Left lung (tissue), 4 donors: ENCODE measurements at regions not wholly inside any gene's neighbourhood (a gene's known extent, or its start where the extent isn't known, plus 50 kb on each side); places are given as distances from the start of the nearest gene placed in this dataset.

Experiments
- ATAC-seq: fragments of 200-7000 bp; cut with Tn5 transposase; one replicate; pipeline ENCODE4 v1.9.1; 2020; ENCODE audit warnings: moderate library complexity
- DNase-seq, 4 donors: peaks; one replicate each; pipeline ENCODE4 v3.0.0-alpha.2; 2013 to 2020
- H3K27ac ChIP-seq, 2 donors: fragments of 200-600 bp; sonication (generic) in 1 of 2; one replicate each; pipeline versions ENCODE4 v1.5.0 to v1.8.0; 2020 to 2021
- H3K27me3 ChIP-seq, 2 donors: fragments of 200-600 bp; sonication (generic) in 1 of 2; one replicate each; pipeline versions ENCODE4 v1.5.0 to v1.8.0; 2020 to 2021
- H3K36me3 ChIP-seq, 2 donors: fragments of 200-600 bp; sonication (generic) in 1 of 2; one replicate each; pipeline versions ENCODE4 v1.5.0 to v1.8.0; 2020 to 2021
- H3K4me1 ChIP-seq, 2 donors: fragments of 200-600 bp; one replicate each; pipeline ENCODE4 v1.8.0; 2021
- H3K4me3 ChIP-seq, 2 donors: fragments of 200-600 bp; sonication (generic) in 1 of 2; one replicate each; pipeline versions ENCODE4 v1.5.0 to v1.8.0; 2020 to 2021; ENCODE audit warnings: mild to moderate bottlenecking in 1 of 2
- H3K9me3 ChIP-seq, 2 donors: fragments of 200-600 bp; sonication (generic) in 1 of 2; one replicate each; pipeline versions ENCODE4 v1.5.0 to v1.8.0; 2020 to 2021
- CTCF ChIP-seq, 2 donors: fragments of 200-600 bp; sonication (generic) in 1 of 2; IDR thresholded peaks; one replicate each; pipeline versions ENCODE4 v1.5.0 to v1.8.0; 2021; ENCODE audit warnings: antibody characterized with exemption in 2 of 2
- intact Hi-C, 2 donors: fragments of 100-400 bp; cut with DNase I; formaldehyde crosslinking; loops; one replicate each; pipeline versions ENCODE4 v1.11.2 to v1.14.2; 2022
- donor health status: DM: no; HTN: yes; CAD: no.
- donor health status: DM: no; HTN: no; CAD: no.

DNA sequence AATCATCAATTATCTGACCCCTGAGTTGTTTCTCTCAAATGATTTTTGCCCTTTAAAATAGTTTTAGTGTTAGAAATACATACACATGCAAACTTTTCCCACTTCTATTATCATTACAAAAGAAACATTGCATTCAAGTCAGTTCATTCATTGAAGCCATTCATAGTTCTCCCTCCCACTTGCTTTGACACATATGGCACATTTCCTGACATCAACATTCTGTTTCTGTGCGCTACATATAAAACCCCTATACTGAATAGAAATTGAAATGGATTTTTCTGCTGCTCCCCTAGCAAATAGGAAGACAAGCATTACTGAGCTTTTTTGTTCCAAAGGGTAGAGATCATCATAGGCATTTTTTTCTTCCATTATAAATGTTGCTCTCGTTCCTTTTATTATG lies 497.9 kb upstream of the PCDH10 start:
- Histone ChIP-seq H3K27me3 (no peaks in the 10 kb centered on the region), H3K9me3 (no peaks in the 10 kb centered on the region), H3K36me3 (no peaks in the 10 kb centered on the region), H3K4me3 (no peak overlapping the region), H3K4me1 (no peaks in the 10 kb centered on the region), H3K27ac (no peak overlapping the region)
- intact Hi-C loops, result no loop called here
- TF ChIP-seq CTCF (IDR thresholded peaks at IDR 0.05), result no peak
- DNase-seq, result peak in 1 of 4 donors; percentile 26
- no peak for ATAC-seq

DNA sequence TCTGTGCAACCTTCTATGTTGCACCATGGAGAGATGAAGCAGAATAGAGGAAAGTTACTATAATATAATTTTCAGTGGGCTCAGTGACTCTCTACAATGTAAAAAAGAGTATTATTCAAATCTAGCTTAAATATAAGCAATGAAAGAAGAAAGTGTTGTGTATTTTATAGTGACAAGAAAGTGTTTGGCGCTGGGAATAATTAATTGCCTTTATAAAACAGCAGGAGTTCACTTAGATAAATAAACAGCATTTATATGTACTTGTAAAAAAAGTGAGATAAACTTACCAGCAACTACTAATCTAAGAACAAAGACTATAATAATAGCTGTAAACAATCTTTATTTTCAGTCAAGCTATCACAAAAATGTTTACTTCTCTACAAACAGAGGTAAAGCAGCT lies 488.9 kb upstream of the PCDH10 start:
- intact Hi-C loops, result no loop called here
- no peak overlapping the region for H3K27ac ChIP-seq
- DNase-seq (peak in 1 of 4 donors; percentile 7), ATAC-seq (no peak)
- H3K36me3 ChIP-seq, result no peaks in the 10 kb centered on the region
- peaks cover 0 to 5% of the 10 kb centered on the region in 2 donors for H3K9me3 ChIP-seq
- TF ChIP-seq CTCF (IDR thresholded peaks at IDR 0.05), result no peak
- no peaks in the 10 kb centered on the region for H3K4me1 ChIP-seq
- H3K27me3 ChIP-seq, result no peaks in the 10 kb centered on the region
- no peak overlapping the region for H3K4me3 ChIP-seq

- no peak for DNase-seq
- ATAC-seq, result no peak
- TF ChIP-seq CTCF (IDR thresholded peaks at IDR 0.05), result no peak
- intact Hi-C loops, result no loop called here
- no peak overlapping the region for H3K4me3 ChIP-seq
- no peaks in the 10 kb centered on the region for H3K27me3 ChIP-seq
- H3K4me1 ChIP-seq, result no peaks in the 10 kb centered on the region
- no peak overlapping the region for H3K27ac ChIP-seq
- H3K9me3 ChIP-seq, result no peaks in the 10 kb centered on the region
- no peaks in the 10 kb centered on the region for H3K36me3 ChIP-seq
Observed at GRCh38 chr4:132662456-132662855, 486.6 kb upstream of the PCDH10 start.

DNA sequence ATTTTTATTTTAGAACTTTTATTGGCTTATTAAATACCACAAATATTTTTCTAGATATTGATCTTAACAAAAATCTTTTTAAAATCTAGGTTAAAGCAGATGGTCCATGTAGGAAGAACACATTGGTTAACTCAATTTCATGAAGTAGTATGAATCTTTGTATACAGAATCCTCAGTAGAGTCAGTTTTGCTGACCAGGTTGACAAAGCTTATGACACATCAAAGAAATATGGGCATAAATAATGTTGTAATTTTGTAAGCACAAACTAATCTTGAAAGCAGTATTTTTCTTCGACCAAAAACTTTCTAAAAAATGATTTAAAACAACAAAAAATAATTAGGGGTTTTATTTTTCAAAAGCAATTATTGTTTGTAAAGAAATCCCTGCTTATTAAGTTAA lies 479.3 kb upstream of the PCDH10 start:
- H3K27ac ChIP-seq, result no peak overlapping the region
- no peaks in the 10 kb centered on the region for H3K27me3 ChIP-seq
- ATAC-seq (no peak), DNase-seq (no peak)
- no peaks in the 10 kb centered on the region for H3K4me1 ChIP-seq
- intact Hi-C loops, result no loop called here
- TF ChIP-seq CTCF (IDR thresholded peaks at IDR 0.05), result no peak
- no peak overlapping the region for H3K4me3 ChIP-seq
- H3K36me3 ChIP-seq, result no peaks in the 10 kb centered on the region
- no peaks in the 10 kb centered on the region for H3K9me3 ChIP-seq

GRCh38 chr4:132670557-132670956 lies 478.5 kb upstream of the PCDH10 start:
- no peak for ATAC-seq
- DNase-seq, result no peak
- Histone ChIP-seq H3K4me1 (no peaks in the 10 kb centered on the region), H3K27ac (no peak overlapping the region), H3K27me3 (no peaks in the 10 kb centered on the region), H3K4me3 (no peak overlapping the region), H3K9me3 (no peaks in the 10 kb centered on the region), H3K36me3 (no peaks in the 10 kb centered on the region)
- intact Hi-C loops, result no loop called here
- no peak for TF ChIP-seq CTCF (IDR thresholded peaks at IDR 0.05)
